ENCODE measurements at regions not wholly inside any gene's neighbourhood (a gene's known extent, or its start where the extent isn't known, plus 50 kb on each side); places are given as distances from the start of the nearest gene placed in this dataset.

GRCh38 chr11:88402192-88402715 is 64.7 kb upstream of the CTSC start:
- TF ChIP-seq CTCF (IDR thresholded peaks at IDR 0.05; ENCODE audit: insufficient read depth, low read length) (no peak), REST (IDR thresholded peaks at IDR 0.05; ENCODE audit: insufficient replicate concordance, low read depth) (no peak)

Measured in HL-60 (cell line).